ENCODE measurements at regions not wholly inside any gene's neighbourhood (a gene's known extent, or its start where the extent isn't known, plus 50 kb on each side); places are given as distances from the start of the nearest gene placed in this dataset.

- no peak for TF ChIP-seq CTCF (conservative IDR thresholded peaks at IDR 0.05 in 1 of 2, IDR thresholded peaks at IDR 0.05 in 1 of 2; ENCODE audit: extremely low read depth in 1 of 2, insufficient read depth in 1 of 2, low read depth in 1 of 2, low read length in 2 of 2)
- TF ChIP-seq EZH2 (IDR thresholded peaks at IDR 0.05; ENCODE audit: borderline replicate concordance, low read length) = no peak
These were observed 855.6 kb downstream of the SLC16A7 start for GRCh38 chr12:60451457-60451856.

Data from mammary epithelial cell (primary cell).